Panc1 (cell line): ENCODE measurements at regions not wholly inside any gene's neighbourhood (a gene's known extent, or its start where the extent isn't known, plus 50 kb on each side); places are given as distances from the start of the nearest gene placed in this dataset.

ENCODE experiments used
- CTCF ChIP-seq: fragments of 450-650 bp; IDR thresholded peaks from 2 replicates; pipeline ENCODE4 v1.5.1; 2017; ENCODE audit warnings: mild to moderate bottlenecking
- POLR2AphosphoS5 ChIP-seq: IDR thresholded peaks from 2 replicates; pipeline ENCODE4 v1.6.1; 2012; ENCODE audit warnings: mild to moderate bottlenecking, low read depth, low read length, moderate library complexity
- REST ChIP-seq, 2 experiments: IDR thresholded peaks; 2 replicates each; pipeline ENCODE4 v1.6.1; 2011 to 2012; ENCODE audit warnings: low read depth in 2 of 2, control low read depth in 1 of 2, low read length in 1 of 2, mild to moderate bottlenecking in 1 of 2, moderate library complexity in 1 of 2; ENCODE audit not compliant: insufficient read depth in 1 of 2
- SIN3A ChIP-seq: IDR thresholded peaks from 2 replicates; pipeline ENCODE4 v1.6.1; 2012; ENCODE audit warnings: low read depth, mild to moderate bottlenecking, low read length, moderate library complexity, borderline replicate concordance; ENCODE audit not compliant: insufficient read depth
- TCF7L2 ChIP-seq: IDR thresholded peaks from 2 replicates; pipeline ENCODE4 v1.6.1; 2011; ENCODE audit warnings: mild to moderate bottlenecking, low read depth, low read length, inconsistent platforms

- TF ChIP-seq CTCF (no peak), REST (IDR thresholded peaks at IDR 0.05; ENCODE audit: insufficient read depth in 1 of 2, low read depth in 2 of 2, low read length in 1 of 2) (no peak), POLR2AphosphoS5 (no peak), TCF7L2 (no peak), SIN3A (no peak)
These were observed 1388.4 kb upstream of the MIR17HG start for GRCh38 chr13:89959074-89959473.
